HG02885 (cell line): ENCODE measurements at regions not wholly inside any gene's neighbourhood (a gene's known extent, or its start where the extent isn't known, plus 50 kb on each side); places are given as distances from the start of the nearest gene placed in this dataset.
A peak's percentile ranks its signal among the peaks of the same experiment; 100 is the strongest.

ENCODE experiments used
- ATAC-seq: cut with Tn5 transposase; IDR thresholded peaks from one replicate; pipeline ENCODE4 v1.9.1; 2021; ENCODE audit warnings: mild to moderate bottlenecking; ENCODE audit not compliant: unreplicated experiment, poor library complexity

GRCh38 chr1:234699795-234700665 lies 90.1 kb upstream of the IRF2BP2 start:
- peak; percentile 62 for ATAC-seq

GRCh38 chr1:234698686-234699085 lies 88.7 kb upstream of the IRF2BP2 start:
- no peak for ATAC-seq

- no peak for ATAC-seq
Measured at GRCh38 chr1:234697741-234698140, 87.8 kb upstream of the IRF2BP2 start.

- no peak for ATAC-seq
Measured at GRCh38 chr1:234697015-234697414, 87.0 kb upstream of the IRF2BP2 start.

- peak; percentile 59 for ATAC-seq
Measured at GRCh38 chr1:234696148-234696576, 86.2 kb upstream of the IRF2BP2 start.

GRCh38 chr1:234694661-234695060 lies 84.7 kb upstream of the IRF2BP2 start:
- no peak for ATAC-seq

GRCh38 chr1:234692966-234693580 lies 83.1 kb upstream of the IRF2BP2 start:
- no peak for ATAC-seq

- ATAC-seq, result no peak
Measured at GRCh38 chr1:234691567-234691966, 81.6 kb upstream of the IRF2BP2 start.

- ATAC-seq, result no peak
Measured at GRCh38 chr1:234690872-234691271, 80.9 kb upstream of the IRF2BP2 start.

GRCh38 chr1:234689236-234689635 lies 79.3 kb upstream of the IRF2BP2 start:
- no peak for ATAC-seq

GRCh38 chr1:234687011-234687410 lies 77.0 kb upstream of the IRF2BP2 start:
- ATAC-seq, result no peak

GRCh38 chr1:234686035-234686434 lies 76.1 kb upstream of the IRF2BP2 start:
- no peak for ATAC-seq

- no peak for ATAC-seq
Measured at GRCh38 chr1:234684856-234685255, 74.9 kb upstream of the IRF2BP2 start.

GRCh38 chr1:234683861-234684632 lies 74.1 kb upstream of the IRF2BP2 start:
- ATAC-seq, result no peak

- no peak for ATAC-seq
Measured at GRCh38 chr1:234683127-234683860, 73.3 kb upstream of the IRF2BP2 start.

- ATAC-seq, result no peak
Measured at GRCh38 chr1:234681990-234682389, 72.0 kb upstream of the IRF2BP2 start.

- ATAC-seq, result no peak
Measured at GRCh38 chr1:234681065-234681464, 71.1 kb upstream of the IRF2BP2 start.

- no peak for ATAC-seq
Measured at GRCh38 chr1:234680331-234680904, 70.4 kb upstream of the IRF2BP2 start.

GRCh38 chr1:234676103-234676594 lies 66.2 kb upstream of the IRF2BP2 start:
- ATAC-seq, result peak; percentile 84

GRCh38 chr1:234675572-234675971 lies 65.6 kb upstream of the IRF2BP2 start:
- no peak for ATAC-seq
